PC-9 (cell line): ENCODE measurements at regions not wholly inside any gene's neighbourhood (a gene's known extent, or its start where the extent isn't known, plus 50 kb on each side); places are given as distances from the start of the nearest gene placed in this dataset.

Source experiments
- BruUV-seq: library from RNA; stranded (reverse); fragments of 400-500 nt; replicated peaks from 2 replicates; lab custom pipeline; 2021; lab: Mats Ljungman, UMichigan
- CTCF ChIA-PET: fragments of 300-600 bp; sonication (Branson Sonifier 250); formaldehyde crosslinking; loops from one replicate; lab custom pipeline; 2022; ENCODE audit warnings: antibody characterized with exemption; lab: Charles Lee
- POLR2A ChIA-PET: fragments of 300-600 bp; sonication (Branson Sonifier 250); formaldehyde crosslinking; loops from one replicate; lab custom pipeline; 2022; ENCODE audit warnings: antibody characterized with exemption; ENCODE audit not compliant: unreplicated experiment; lab: Charles Lee
- DNase-seq, 2 experiments: peaks; one replicate each; pipeline versions ENCODE4 v3.0.0 to v3.0.0-alpha.2; 2015 to 2022; ENCODE audit warnings: mixed read lengths in 1 of 2
- H2AFZ ChIP-seq: fragments of 200-600 bp; sonication (generic); 2 replicates; pipeline ENCODE4 v1.8.1; 2017; ENCODE audit warnings: antibody characterized with exemption
- H3F3A ChIP-seq: fragments of 200-600 bp; sonication (generic); 2 replicates; pipeline ENCODE4 v1.8.1; 2017; ENCODE audit warnings: antibody characterized with exemption, mild to moderate bottlenecking, low read depth; ENCODE audit not compliant: insufficient read depth
- H3K27ac ChIP-seq: fragments of 200-600 bp; sonication (generic); 2 replicates; pipeline ENCODE4 v1.6.1; 2016; ENCODE audit warnings: mixed run types
- H3K27me3 ChIP-seq: fragments of 200-600 bp; sonication (generic); 2 replicates; pipeline ENCODE4 v1.6.1; 2016; ENCODE audit warnings: low read depth, mixed run types; ENCODE audit not compliant: insufficient read depth
- H3K36me3 ChIP-seq: fragments of 200-600 bp; sonication (generic); 2 replicates; pipeline ENCODE4 v1.6.1; 2016; ENCODE audit warnings: low read depth, mixed run types
- H3K4me1 ChIP-seq: fragments of 200-600 bp; sonication (generic); replicated peaks from 2 replicates; pipeline ENCODE4 v1.6.1; 2016; ENCODE audit warnings: mixed run types; ENCODE audit not compliant: insufficient read depth
- H3K4me2 ChIP-seq: fragments of 200-600 bp; sonication (generic); 2 replicates; pipeline ENCODE4 v1.6.1; 2017; ENCODE audit warnings: mixed run types
- H3K4me3 ChIP-seq: fragments of 200-600 bp; sonication (generic); 2 replicates; pipeline ENCODE4 v1.6.1; 2016; ENCODE audit warnings: mixed run types
- H3K79me2 ChIP-seq: fragments of 200-600 bp; sonication (generic); 2 replicates; pipeline ENCODE4 v1.6.1; 2017; ENCODE audit warnings: low read depth, mixed run types
- H3K9me2 ChIP-seq: fragments of 200-600 bp; sonication (generic); 2 replicates; pipeline ENCODE4 v1.8.1; 2017; ENCODE audit warnings: mild to moderate bottlenecking; ENCODE audit not compliant: insufficient read depth
- H3K9me3 ChIP-seq: fragments of 200-600 bp; sonication (generic); 2 replicates; pipeline ENCODE4 v1.8.1; 2016; ENCODE audit warnings: low read depth; ENCODE audit not compliant: insufficient read depth
- H4K20me1 ChIP-seq: fragments of 200-600 bp; sonication (generic); 2 replicates; pipeline ENCODE4 v1.8.1; 2017; ENCODE audit not compliant: insufficient read depth
- CTCF ChIP-seq: fragments of 200-600 bp; sonication (generic); conservative IDR thresholded peaks from 2 replicates; pipeline ENCODE4 v1.6.1; 2017; ENCODE audit warnings: mixed run types, antibody characterized with exemption, mild to moderate bottlenecking, moderate library complexity
- EZH2 ChIP-seq: fragments of 200-600 bp; sonication (generic); IDR thresholded peaks from 2 replicates; pipeline ENCODE4 v1.8.0; 2017; ENCODE audit warnings: antibody characterized with exemption, low read depth
- intact Hi-C: fragments of 100-400 bp; cut with micrococcal nuclease; formaldehyde crosslinking; loops from one replicate; pipeline ENCODE4 v1.10.0; 2022; ENCODE audit not compliant: unreplicated experiment

GRCh38 chr7:84549409-84549808 lies 354.8 kb upstream of the SEMA3A start:
- Histone ChIP-seq H3K79me2 (no peaks in the 10 kb centered on the region), H3K9me3 (0 out of 2 replicates have a peak, but pooled peaks cover 3% of the 10 kb centered on the region), H3K36me3 (no peaks in the 10 kb centered on the region), H4K20me1 (no peaks in the 10 kb centered on the region), H3K4me2 (no peak overlapping the region), H3K4me3 (no peak overlapping the region), H3K27ac (no peak overlapping the region), H2AFZ (no peak overlapping the region), H3F3A (no peaks in the 10 kb centered on the region), H3K4me1 (no peaks in the 10 kb centered on the region), H3K27me3 (no peaks in the 10 kb centered on the region), H3K9me2 (no peaks in the 10 kb centered on the region)
- intact Hi-C loops, result no loop called here
- ChIA-PET CTCF (no interaction called here), POLR2A (no interaction called here)
- no peak for TF ChIP-seq EZH2
- no peak for DNase-seq
- BruUV-seq, result no TSS peak

GRCh38 chr7:84548366-84549365 lies 354.1 kb upstream of the SEMA3A start:
- no peak overlapping the region for H3K4me2 ChIP-seq
- H3K4me1 ChIP-seq, result no peaks in the 10 kb centered on the region
- POLR2A ChIA-PET, result no interaction called here
- peak in 1 of 2 experiments; percentile 8 for DNase-seq
- H3K36me3 ChIP-seq, result no peaks in the 10 kb centered on the region
- no peaks in the 10 kb centered on the region for H3K79me2 ChIP-seq
- no peak overlapping the region; the same call in 1 of the 2 replicates for H2AFZ ChIP-seq
- no peak overlapping the region for H3K27ac ChIP-seq
- H3K9me3 ChIP-seq, result 0 out of 2 replicates have a peak, but pooled peaks cover 3% of the 10 kb centered on the region
- CTCF ChIA-PET, result no interaction called here
- intact Hi-C loops, result no loop called here
- no peaks in the 10 kb centered on the region for H4K20me1 ChIP-seq
- no peaks in the 10 kb centered on the region for H3K27me3 ChIP-seq
- H3K4me3 ChIP-seq, result no peak overlapping the region
- no peaks in the 10 kb centered on the region for H3K9me2 ChIP-seq
- no TSS peak for BruUV-seq
- TF ChIP-seq EZH2 (no peak), CTCF (no peak)
- H3F3A ChIP-seq, result no peaks in the 10 kb centered on the region

- H2AFZ ChIP-seq, result no peak overlapping the region
- TF ChIP-seq CTCF (no peak), EZH2 (no peak)
- DNase-seq, result no peak
- intact Hi-C loops, result no loop called here
- no peak overlapping the region for H3K4me2 ChIP-seq
- H3K4me1 ChIP-seq, result no peaks in the 10 kb centered on the region
- H3K27me3 ChIP-seq, result no peaks in the 10 kb centered on the region
- H3K9me3 ChIP-seq, result 0 out of 2 replicates have a peak, but pooled peaks cover 3% of the 10 kb centered on the region
- ChIA-PET POLR2A (no interaction called here), CTCF (no interaction called here)
- H4K20me1 ChIP-seq, result no peaks in the 10 kb centered on the region
- H3K36me3 ChIP-seq, result no peaks in the 10 kb centered on the region
- H3K79me2 ChIP-seq, result no peaks in the 10 kb centered on the region
- no peak overlapping the region for H3K4me3 ChIP-seq
- H3K27ac ChIP-seq, result no peak overlapping the region
- H3K9me2 ChIP-seq, result no peaks in the 10 kb centered on the region
- no peaks in the 10 kb centered on the region for H3F3A ChIP-seq
- no TSS peak for BruUV-seq
Observed at GRCh38 chr7:84547331-84547730, 352.7 kb upstream of the SEMA3A start.
